ENCODE measurements at regions not wholly inside any gene's neighbourhood (a gene's known extent, or its start where the extent isn't known, plus 50 kb on each side); places are given as distances from the start of the nearest gene placed in this dataset.

DNA sequence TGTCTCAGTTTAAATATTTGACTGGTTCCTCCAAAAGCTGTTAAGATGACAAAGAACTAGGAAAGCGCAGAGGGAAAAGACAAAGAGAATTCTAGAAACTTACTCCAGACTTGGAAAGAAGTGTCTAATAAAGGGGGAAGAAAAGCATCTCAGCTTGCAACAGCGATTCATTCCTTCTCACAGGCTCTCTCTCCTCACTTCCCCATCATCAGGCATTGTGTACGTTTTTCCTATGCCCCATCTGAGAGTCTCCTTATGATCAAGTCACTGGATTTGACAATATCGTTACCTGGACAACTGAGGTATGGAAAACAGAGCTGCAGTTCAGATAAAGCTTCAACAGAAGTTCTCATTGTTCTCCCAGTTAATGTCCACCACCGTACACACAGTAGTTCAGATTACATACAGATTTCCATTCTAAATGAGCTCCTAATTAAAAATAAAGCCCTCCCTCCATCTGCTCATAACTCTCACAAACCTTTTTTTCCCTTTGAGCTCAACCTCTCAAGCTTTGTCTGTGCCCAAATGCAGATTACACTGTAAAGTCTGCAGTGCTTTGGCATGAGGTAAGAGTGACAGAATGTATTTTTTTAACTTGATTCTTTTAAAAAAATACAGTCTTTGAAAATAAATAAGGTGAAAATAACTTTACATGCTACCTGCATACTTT is 254.4 kb upstream of the THBS1 start (continued):
- TF ChIP-seq CHD1 (IDR thresholded peaks at IDR 0.05; ENCODE audit: low read depth, low read length) = no peak
- no peak for TF ChIP-seq JUND (IDR thresholded peaks at IDR 0.05; ENCODE audit: low read length)
- no peak for TF ChIP-seq SUZ12 (IDR thresholded peaks at IDR 0.05; ENCODE audit: low read length)
- TF ChIP-seq, protein P1, sequence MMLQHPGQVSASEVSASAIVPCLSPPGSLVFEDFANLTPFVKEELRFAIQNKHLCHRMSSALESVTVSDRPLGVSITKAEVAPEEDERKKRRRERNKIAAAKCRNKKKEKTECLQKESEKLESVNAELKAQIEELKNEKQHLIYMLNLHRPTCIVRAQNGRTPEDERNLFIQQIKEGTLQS (IDR thresholded peaks at IDR 0.05; ENCODE audit: insufficient read depth, low read depth, low read length) = no peak
- TF ChIP-seq GTF2F1 (IDR thresholded peaks at IDR 0.05; ENCODE audit: borderline replicate concordance, low read depth, low read length) = no peak
